ENCODE measurements at regions not wholly inside any gene's neighbourhood (a gene's known extent, or its start where the extent isn't known, plus 50 kb on each side); places are given as distances from the start of the nearest gene placed in this dataset.
"Not testable (repeated sequence)": the region's sequence is repeated elsewhere in the genome, so short reads cannot be mapped to it uniquely, and the experiment has no call there.

DNA sequence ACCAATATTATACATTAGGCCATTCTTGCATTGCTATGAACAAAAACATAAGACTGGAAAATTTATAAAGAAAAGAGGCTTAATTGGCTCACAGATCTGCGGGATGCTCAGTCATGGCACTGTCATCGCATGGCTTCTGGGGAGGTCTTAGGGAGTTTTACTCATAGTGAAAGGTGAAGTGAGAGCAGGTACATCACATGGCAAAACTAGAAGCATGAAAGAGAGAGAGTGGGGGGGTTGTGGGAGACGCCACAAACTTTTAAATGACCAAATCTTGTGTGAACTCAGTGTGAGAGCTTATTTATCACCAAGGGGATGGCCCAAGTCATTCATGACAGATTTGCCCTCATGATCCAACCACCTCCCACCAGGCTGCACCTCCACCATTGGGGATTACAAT, 398.3 kb upstream of the EDIL3 start:
- DNase-seq: no peak

DNA sequence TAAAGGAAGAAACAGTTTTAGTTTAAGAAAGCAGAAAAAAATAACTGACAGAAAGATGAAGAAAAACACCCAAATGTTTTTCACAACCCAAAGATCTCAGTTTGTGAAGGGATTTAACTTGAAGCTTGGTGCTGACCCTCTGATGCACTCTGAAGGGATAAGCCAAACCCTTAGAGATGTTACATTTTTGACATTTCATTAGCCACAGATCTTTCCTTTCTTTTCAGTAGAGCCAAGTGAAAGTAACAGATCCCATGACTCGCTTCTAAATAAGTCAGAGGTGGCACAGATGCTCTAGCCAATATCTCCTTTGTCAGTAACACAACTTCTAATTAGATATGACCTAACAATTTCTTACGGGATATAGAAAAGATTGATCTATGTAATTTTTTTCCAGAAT, 394.5 kb upstream of the EDIL3 start:
- DNase-seq: no peak

DNA sequence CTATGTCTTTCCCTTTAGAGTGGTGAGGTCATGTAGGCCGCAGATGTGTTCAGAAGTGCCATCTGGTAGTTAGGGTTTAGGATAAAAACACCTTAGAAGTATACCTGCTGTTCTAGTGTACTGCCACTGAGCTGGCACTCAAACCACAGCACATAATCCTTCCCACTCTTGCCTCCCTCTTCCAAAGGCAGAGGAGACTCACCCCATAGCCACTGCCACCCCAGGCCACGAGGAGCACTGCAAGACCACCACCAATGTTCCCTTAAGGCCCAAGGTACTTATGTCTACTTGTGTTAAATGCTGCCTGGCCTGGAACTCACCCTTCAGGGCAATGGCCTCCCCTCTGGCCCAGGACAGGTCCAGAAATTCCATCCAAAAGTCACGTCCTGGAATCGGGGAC, 379.5 kb upstream of the EDIL3 start:
- DNase-seq: no peak

- DNase-seq: no peak
Observed at GRCh38 chr5:84758008-84758407, 373.3 kb upstream of the EDIL3 start.

- DNase-seq: no peak
Observed at GRCh38 chr5:84752780-84753179, 368.1 kb upstream of the EDIL3 start.

GRCh38 chr5:84748313-84748712, 363.6 kb upstream of the EDIL3 start:
- DNase-seq: no peak

GRCh38 chr5:84746280-84746679, 361.6 kb upstream of the EDIL3 start:
- DNase-seq: not testable (repeated sequence)

DNA sequence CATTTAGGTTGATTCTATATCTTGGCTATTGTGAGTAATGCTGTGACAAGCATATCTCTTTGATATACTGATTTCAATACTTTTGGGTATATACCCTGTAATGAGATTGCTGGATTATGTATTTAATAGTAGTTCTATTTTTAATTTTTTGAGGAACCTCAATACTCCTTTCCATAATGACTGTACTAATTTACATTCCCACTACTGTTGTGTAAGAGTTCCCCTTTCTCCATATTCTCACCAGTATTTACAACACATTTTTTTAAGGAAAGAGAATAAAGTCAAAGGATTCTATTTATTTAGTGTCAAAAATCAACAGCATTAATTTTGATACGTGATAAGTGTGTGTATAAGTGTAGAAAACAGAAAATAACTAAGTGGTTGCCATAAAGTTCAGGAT, 356.4 kb upstream of the EDIL3 start:
- DNase-seq: peak in 1 of 2 donors; percentile 51

DNA sequence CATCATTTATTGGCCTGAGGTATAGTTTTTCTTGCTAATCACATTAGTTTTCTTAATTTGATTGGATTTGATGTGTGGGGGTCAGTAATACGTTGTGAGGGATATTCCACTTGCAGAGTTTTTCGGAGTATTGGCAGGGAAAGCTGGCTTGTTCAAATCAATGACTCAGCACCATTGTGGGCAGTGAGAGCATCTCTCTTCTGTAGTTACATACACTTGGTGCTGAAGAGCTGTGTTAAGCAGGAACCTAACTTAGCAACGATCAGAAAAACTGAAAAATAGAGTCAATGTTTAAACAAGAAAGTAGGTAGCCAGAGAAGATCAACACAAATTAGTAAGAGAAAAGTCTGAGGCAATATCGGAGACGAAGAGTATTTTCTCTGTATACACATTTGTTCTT, 344.6 kb upstream of the EDIL3 start:
- no peak for DNase-seq

DNA sequence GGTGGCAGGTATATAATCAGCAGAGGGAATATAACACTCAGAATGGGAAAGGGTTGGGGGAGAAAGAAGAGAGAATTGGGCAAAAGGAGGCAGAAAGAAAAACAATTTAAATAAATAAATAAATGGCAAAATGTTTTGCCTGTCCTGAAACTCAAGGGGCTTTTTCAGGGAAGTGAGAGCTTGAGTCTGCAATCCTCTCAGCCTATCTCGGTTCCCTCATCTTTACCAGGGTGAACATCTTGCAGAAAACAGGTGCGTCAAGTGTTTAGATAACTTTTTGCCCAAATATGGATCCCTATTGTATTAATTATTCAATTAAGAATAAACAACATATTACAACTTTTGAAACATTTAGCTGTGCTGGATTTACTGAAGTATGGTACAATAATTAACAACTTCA, 343.0 kb upstream of the EDIL3 start:
- DNase-seq: no peak

DNA sequence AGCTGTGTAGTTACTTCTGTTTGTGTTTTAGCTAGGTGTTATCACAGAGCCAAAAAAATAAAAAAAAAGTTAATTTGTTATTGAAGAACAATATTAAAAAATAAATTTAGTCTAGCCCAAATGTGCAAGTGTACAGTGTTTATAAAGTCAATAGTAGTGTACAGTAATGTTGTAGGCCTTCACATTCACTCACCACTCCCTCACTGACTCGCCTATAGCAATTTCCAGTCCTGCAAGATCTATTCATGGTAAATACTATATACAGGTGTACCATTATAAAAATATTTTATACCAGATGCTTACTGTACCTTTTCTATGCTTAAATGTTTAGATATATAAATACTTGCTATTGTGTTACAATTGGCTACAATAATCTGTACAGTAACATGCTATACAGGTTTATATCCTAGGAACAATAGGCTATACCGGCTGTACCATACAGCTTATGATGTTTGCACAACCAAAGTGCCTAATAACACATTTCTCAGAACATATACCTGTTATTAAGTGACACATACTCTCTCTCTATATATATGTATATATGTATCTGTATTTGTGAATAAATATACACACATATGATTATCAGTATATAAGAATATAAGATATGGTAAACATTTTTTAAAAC, 341.4 kb upstream of the EDIL3 start:
- no peak for DNase-seq

GRCh38 chr5:84724683-84725082, 340.0 kb upstream of the EDIL3 start:
- peak in 1 of 2 donors; percentile 11 for DNase-seq

- DNase-seq: no peak
Observed at GRCh38 chr5:84724181-84724580, 339.5 kb upstream of the EDIL3 start.

GRCh38 chr5:84718377-84718776, 333.7 kb upstream of the EDIL3 start:
- no peak for DNase-seq

DNA sequence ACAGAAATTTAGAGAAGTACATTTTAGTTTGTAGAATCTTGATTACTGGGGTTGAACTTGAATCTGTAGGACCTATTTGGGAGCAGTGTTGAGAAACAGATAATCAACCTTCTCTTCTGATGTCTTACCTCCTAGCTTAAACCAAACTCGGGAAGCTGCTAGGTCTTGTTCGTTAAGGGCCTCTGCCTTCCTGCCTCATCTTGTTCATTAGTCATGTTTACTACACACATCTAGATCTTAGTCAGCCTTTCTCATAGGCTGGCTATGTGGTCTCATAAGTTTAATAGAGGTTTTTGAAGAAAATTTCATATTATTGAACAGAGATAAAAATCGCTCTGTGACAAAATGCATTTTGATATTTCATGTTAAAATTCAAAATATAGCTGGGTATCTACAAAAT, 331.0 kb upstream of the EDIL3 start:
- no peak for DNase-seq

DNA sequence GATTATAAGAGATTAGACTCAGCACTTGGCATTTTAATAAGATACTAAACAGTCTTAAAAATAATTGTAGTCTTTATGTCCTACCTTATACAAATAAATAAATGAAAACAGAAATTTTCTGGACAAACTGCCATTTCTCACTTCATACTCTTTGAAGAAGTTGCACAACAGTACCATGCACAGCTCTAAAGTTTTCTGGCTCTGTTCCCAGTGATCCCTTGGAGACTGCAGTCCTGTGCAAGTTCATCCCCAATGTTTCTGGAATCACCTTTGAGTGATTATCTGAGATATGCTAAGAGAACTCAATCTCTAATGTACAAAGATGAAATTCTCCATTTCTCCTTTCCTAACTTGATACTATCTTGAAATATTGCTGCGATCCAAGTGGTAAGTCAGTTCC, 330.4 kb upstream of the EDIL3 start:
- no peak for DNase-seq

DNA sequence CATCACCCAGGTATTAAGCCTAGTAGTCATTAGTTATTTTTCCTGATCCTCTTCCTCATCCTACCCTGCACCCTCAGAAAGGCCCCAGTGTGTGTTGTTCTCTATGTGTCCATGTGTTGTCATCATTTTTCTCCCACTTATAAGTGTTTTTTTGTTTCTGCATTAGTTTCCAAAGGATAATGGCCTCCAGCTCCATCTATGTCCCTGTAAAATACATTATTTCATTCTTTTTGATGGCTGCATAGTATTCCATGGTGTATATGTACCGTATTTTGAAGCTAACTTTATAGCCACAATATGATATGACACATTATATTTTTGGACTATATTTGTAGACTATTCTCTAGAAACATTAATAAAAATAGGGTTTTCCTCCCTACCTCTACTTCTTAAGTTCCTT, 324.4 kb upstream of the EDIL3 start:
- no peak for DNase-seq

GRCh38 chr5:84706678-84707641, 322.3 kb upstream of the EDIL3 start:
- no peak for DNase-seq

GRCh38 chr5:84700545-84700944, 315.9 kb upstream of the EDIL3 start:
- not testable (repeated sequence) for DNase-seq

GRCh38 chr5:84696651-84697050, 312.0 kb upstream of the EDIL3 start:
- DNase-seq: no peak

- DNase-seq: no peak
Observed at GRCh38 chr5:84695330-84695729, 310.6 kb upstream of the EDIL3 start.

GRCh38 chr5:84693256-84693655, 308.6 kb upstream of the EDIL3 start:
- DNase-seq: no peak

GRCh38 chr5:84688566-84688965, 303.9 kb upstream of the EDIL3 start:
- DNase-seq: no peak

Measured in inflammatory macrophage (primary cell).